ENCODE measurements at regions not wholly inside any gene's neighbourhood (a gene's known extent, or its start where the extent isn't known, plus 50 kb on each side); places are given as distances from the start of the nearest gene placed in this dataset.

GRCh38 chr1:39107341-39108290 lies 81.5 kb downstream of the NDUFS5 start:
- DNase-seq (ENCODE audit: low read depth), result no peak

GRCh38 chr1:39109644-39110043 lies 83.5 kb downstream of the NDUFS5 start:
- DNase-seq (ENCODE audit: low read depth), result no peak

- DNase-seq (ENCODE audit: low read depth), result no peak
These were observed 84.2 kb downstream of the NDUFS5 start for GRCh38 chr1:39110325-39110851.

GRCh38 chr1:39110882-39111281 lies 84.7 kb downstream of the NDUFS5 start:
- no peak for DNase-seq (ENCODE audit: low read depth)

GRCh38 chr1:39113109-39113743 lies 87.1 kb downstream of the NDUFS5 start:
- no peak for DNase-seq (ENCODE audit: low read depth)

- DNase-seq (ENCODE audit: low read depth), result no peak
These were observed 89.0 kb upstream of the MACF1 start for GRCh38 chr1:39115271-39116110.

GRCh38 chr1:39116116-39116607 lies 88.3 kb upstream of the MACF1 start:
- DNase-seq (ENCODE audit: low read depth), result no peak

GRCh38 chr1:39116860-39117728 lies 87.4 kb upstream of the MACF1 start:
- DNase-seq (ENCODE audit: low read depth), result no peak

GRCh38 chr1:39117899-39118450 lies 86.5 kb upstream of the MACF1 start:
- no peak for DNase-seq (ENCODE audit: low read depth)

GRCh38 chr1:39122056-39122455 lies 82.4 kb upstream of the MACF1 start:
- no peak for DNase-seq (ENCODE audit: low read depth)

- DNase-seq (ENCODE audit: low read depth), result no peak
These were observed 80.2 kb upstream of the MACF1 start for GRCh38 chr1:39124282-39124681.

- no peak for DNase-seq (ENCODE audit: low read depth)
These were observed 77.0 kb upstream of the MACF1 start for GRCh38 chr1:39127513-39127912.

GRCh38 chr1:39128126-39128525 lies 76.4 kb upstream of the MACF1 start:
- DNase-seq (ENCODE audit: low read depth), result no peak

- DNase-seq (ENCODE audit: low read depth), result no peak
These were observed 75.5 kb upstream of the MACF1 start for GRCh38 chr1:39128959-39129358.

- DNase-seq (ENCODE audit: low read depth), result no peak
These were observed 75.0 kb upstream of the MACF1 start for GRCh38 chr1:39129514-39129913.

GRCh38 chr1:39130325-39130724 lies 74.2 kb upstream of the MACF1 start:
- DNase-seq (ENCODE audit: low read depth), result no peak

GRCh38 chr1:39131940-39132339 lies 72.6 kb upstream of the MACF1 start:
- no peak for DNase-seq (ENCODE audit: low read depth)

- DNase-seq (ENCODE audit: low read depth), result no peak
These were observed 71.8 kb upstream of the MACF1 start for GRCh38 chr1:39132505-39133339.

GRCh38 chr1:39133340-39133684 lies 71.2 kb upstream of the MACF1 start:
- DNase-seq (ENCODE audit: low read depth), result no peak

GRCh38 chr1:39134768-39135333 lies 69.6 kb upstream of the MACF1 start:
- DNase-seq (ENCODE audit: low read depth), result no peak
